H1 (cell line): ENCODE measurements at regions not wholly inside any gene's neighbourhood (a gene's known extent, or its start where the extent isn't known, plus 50 kb on each side); places are given as distances from the start of the nearest gene placed in this dataset.

Experiments
- CTCF ChIP-seq, 3 experiments: IDR thresholded peaks; 1 replicate in 2 of 3; 2 replicates in 1 of 3; pipeline versions ENCODE4 v1.5.1 to v1.6.1; 2011; ENCODE audit warnings: low read length in 3 of 3, mild to moderate bottlenecking in 3 of 3, inconsistent platforms in 2 of 3, low read depth in 1 of 3, moderate library complexity in 1 of 3; ENCODE audit not compliant: insufficient read depth in 1 of 3; ENCODE audit errors: control extremely low read depth in 1 of 3
- SRF ChIP-seq: IDR thresholded peaks from 2 replicates; pipeline ENCODE4 v1.6.1; 2011; ENCODE audit warnings: mild to moderate bottlenecking, low read depth, low read length, moderate library complexity
- TAF7 ChIP-seq: optimal IDR thresholded peaks from 2 replicates; pipeline ENCODE3; 2011; ENCODE audit warnings: low read depth, mild to moderate bottlenecking, inconsistent platforms, low read length, moderate library complexity, borderline replicate concordance

- TF ChIP-seq CTCF (IDR thresholded peaks at IDR 0.05; ENCODE audit: control extremely low read depth in 1 of 3, insufficient read depth in 1 of 3, low read depth in 1 of 3, low read length in 3 of 3) (no peak), SRF (no peak), TAF7 (no peak)
- TF ChIP-seq, all 59 proteins: peak for 0
Measured at GRCh38 chr6:21382821-21383449, 210.6 kb upstream of the SOX4 start (continued).
